ENCODE measurements at regions not wholly inside any gene's neighbourhood (a gene's known extent, or its start where the extent isn't known, plus 50 kb on each side); places are given as distances from the start of the nearest gene placed in this dataset.
"Not testable (repeated sequence)": the region's sequence is repeated elsewhere in the genome, so short reads cannot be mapped to it uniquely, and the experiment has no call there.

- DNase-seq, result no peak
Observed at GRCh38 chr21:22319435-22319834, 1321.2 kb downstream of the NCAM2 start.

- DNase-seq, result no peak
Observed at GRCh38 chr21:22342889-22343288, 1344.7 kb downstream of the NCAM2 start.

- no peak for DNase-seq
Observed at GRCh38 chr21:22343303-22343702, 1345.1 kb downstream of the NCAM2 start.

GRCh38 chr21:22343721-22344120 is 1345.5 kb downstream of the NCAM2 start:
- DNase-seq, result no peak

GRCh38 chr21:22345624-22346023 is 1347.4 kb downstream of the NCAM2 start:
- no peak for DNase-seq

- DNase-seq, result no peak
Observed at GRCh38 chr21:22346576-22346975, 1348.4 kb downstream of the NCAM2 start.

GRCh38 chr21:22351076-22351475 is 1352.9 kb downstream of the NCAM2 start:
- no peak for DNase-seq

- no peak for DNase-seq
Observed at GRCh38 chr21:22352088-22352487, 1353.9 kb downstream of the NCAM2 start.

GRCh38 chr21:22355949-22356348 is 1357.7 kb downstream of the NCAM2 start:
- no peak for DNase-seq

GRCh38 chr21:22356663-22357062 is 1358.5 kb downstream of the NCAM2 start:
- no peak for DNase-seq

GRCh38 chr21:22359599-22359998 is 1361.4 kb downstream of the NCAM2 start:
- not testable (repeated sequence) for DNase-seq

- DNase-seq, result no peak
Observed at GRCh38 chr21:22363504-22363903, 1365.3 kb downstream of the NCAM2 start.

GRCh38 chr21:22364163-22364562 is 1366.0 kb downstream of the NCAM2 start:
- no peak for DNase-seq

GRCh38 chr21:22374218-22374969 is 1376.2 kb downstream of the NCAM2 start:
- no peak for DNase-seq

- not testable (repeated sequence) for DNase-seq
Observed at GRCh38 chr21:22377795-22378194, 1379.6 kb downstream of the NCAM2 start.

GRCh38 chr21:22393324-22393723 is 1395.1 kb downstream of the NCAM2 start:
- DNase-seq, result no peak

- no peak for DNase-seq
Observed at GRCh38 chr21:22395965-22396364, 1397.8 kb downstream of the NCAM2 start.

- DNase-seq, result no peak
Observed at GRCh38 chr21:22399681-22400514, 1401.7 kb downstream of the NCAM2 start.

GRCh38 chr21:22409571-22409970 is 1411.4 kb downstream of the NCAM2 start:
- DNase-seq, result no peak

GRCh38 chr21:22416555-22416954 is 1418.3 kb downstream of the NCAM2 start:
- no peak for DNase-seq

GRCh38 chr21:22421416-22422180 is 1423.4 kb downstream of the NCAM2 start:
- no peak for DNase-seq

- DNase-seq, result no peak
Observed at GRCh38 chr21:22438428-22439086, 1440.3 kb downstream of the NCAM2 start.

GRCh38 chr21:22444990-22445389 is 1446.8 kb downstream of the NCAM2 start:
- DNase-seq, result no peak
